D721Med (cell line): ENCODE measurements at regions not wholly inside any gene's neighbourhood (a gene's known extent, or its start where the extent isn't known, plus 50 kb on each side); places are given as distances from the start of the nearest gene placed in this dataset.

ENCODE experiments used
- DNase-seq: peaks from one replicate; pipeline ENCODE4 v3.0.0; 2011; ENCODE audit warnings: low spot score; ENCODE audit not compliant: insufficient read length
- FAIRE-seq: peaks from 2 replicates; lab custom pipeline; 2011; peaks lifted over from hg19 to GRCh38; lab: Jason Lieb, UNC
- TF ChIP-seq, protein P1 (sequence below): IDR thresholded peaks from 2 replicates; pipeline ENCODE4 v1.5.1; 2012; ENCODE audit warnings: mild to moderate bottlenecking, control low read depth; ENCODE audit not compliant: insufficient read depth; ENCODE audit errors: missing control alignments

- FAIRE-seq (no peak), DNase-seq (no peak)
- TF ChIP-seq, protein P1, sequence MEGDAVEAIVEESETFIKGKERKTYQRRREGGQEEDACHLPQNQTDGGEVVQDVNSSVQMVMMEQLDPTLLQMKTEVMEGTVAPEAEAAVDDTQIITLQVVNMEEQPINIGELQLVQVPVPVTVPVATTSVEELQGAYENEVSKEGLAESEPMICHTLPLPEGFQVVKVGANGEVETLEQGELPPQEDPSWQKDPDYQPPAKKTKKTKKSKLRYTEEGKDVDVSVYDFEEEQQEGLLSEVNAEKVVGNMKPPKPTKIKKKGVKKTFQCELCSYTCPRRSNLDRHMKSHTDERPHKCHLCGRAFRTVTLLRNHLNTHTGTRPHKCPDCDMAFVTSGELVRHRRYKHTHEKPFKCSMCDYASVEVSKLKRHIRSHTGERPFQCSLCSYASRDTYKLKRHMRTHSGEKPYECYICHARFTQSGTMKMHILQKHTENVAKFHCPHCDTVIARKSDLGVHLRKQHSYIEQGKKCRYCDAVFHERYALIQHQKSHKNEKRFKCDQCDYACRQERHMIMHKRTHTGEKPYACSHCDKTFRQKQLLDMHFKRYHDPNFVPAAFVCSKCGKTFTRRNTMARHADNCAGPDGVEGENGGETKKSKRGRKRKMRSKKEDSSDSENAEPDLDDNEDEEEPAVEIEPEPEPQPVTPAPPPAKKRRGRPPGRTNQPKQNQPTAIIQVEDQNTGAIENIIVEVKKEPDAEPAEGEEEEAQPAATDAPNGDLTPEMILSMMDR = no peak
Observed at GRCh38 chr1:4531842-4532241, 122.6 kb upstream of the AJAP1 start.

DNA sequence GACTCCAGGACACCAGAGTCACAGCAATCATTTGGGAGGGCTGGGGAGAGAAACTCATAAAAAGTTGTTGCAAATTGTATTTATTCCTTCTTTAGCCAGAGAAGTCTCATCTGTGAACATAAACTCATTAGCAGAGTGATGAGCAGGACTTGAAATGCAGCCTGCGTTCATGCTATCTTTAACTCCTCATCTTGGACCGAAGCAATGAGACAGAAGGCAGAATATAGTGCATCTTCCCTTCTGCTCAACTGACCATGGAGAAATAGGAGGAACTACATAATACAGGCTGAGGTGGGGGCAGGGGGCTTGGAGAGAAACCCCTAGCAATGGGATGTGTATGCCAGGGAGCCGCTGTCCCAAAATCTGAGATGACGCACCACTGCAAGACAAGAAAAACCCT lies 121.8 kb upstream of the AJAP1 start:
- FAIRE-seq (no peak), DNase-seq (no peak)
- TF ChIP-seq, protein P1 = no peak

DNA sequence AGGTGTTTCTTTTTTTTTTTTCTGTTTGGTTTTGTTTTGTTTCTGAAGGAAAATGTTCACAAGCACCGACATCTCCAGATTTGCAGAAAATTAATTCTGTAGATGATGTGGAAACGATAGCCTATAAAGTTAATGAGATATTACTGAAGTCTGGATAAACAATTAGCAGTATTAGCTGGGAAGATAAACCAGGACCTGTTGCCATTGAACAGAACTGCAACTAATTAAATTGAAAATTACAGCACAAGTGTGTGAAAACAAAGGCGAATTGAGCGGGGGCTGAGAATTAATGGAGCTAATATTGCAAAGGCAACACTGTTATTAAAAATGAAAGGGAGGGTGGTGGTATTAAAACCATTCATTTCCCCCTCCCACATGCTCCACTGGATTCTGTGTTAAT lies 107.5 kb upstream of the AJAP1 start:
- DNase-seq = no peak
- FAIRE-seq = no peak
- TF ChIP-seq, protein P1 = no peak

DNA sequence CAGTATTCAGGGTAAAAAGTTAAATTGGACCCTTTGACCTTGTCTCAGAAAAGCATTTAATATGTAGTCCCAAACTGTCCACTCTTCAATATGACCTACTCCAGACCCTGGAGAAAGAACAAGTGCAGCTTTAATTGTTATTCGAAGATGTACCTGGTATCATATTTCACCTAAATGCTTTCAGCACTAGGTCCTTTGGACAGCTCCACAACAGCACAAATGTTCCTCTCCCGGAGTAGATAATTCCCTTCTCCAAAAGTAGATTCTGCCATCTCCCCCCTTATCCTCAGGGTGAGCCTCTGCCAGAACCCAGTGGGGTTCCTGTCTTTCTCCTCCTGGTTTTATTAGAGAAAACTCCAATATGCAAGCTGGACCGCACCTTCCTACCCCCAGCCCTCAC lies 104.5 kb upstream of the AJAP1 start:
- no peak for DNase-seq
- TF ChIP-seq, protein P1 = no peak
- no peak for FAIRE-seq

GRCh38 chr1:4550941-4551340 lies 103.5 kb upstream of the AJAP1 start:
- no peak for FAIRE-seq
- no peak for DNase-seq
- TF ChIP-seq, protein P1 = no peak

- DNase-seq (no peak), FAIRE-seq (no peak)
- TF ChIP-seq, protein P1 = no peak
Observed at GRCh38 chr1:4551706-4552105, 102.7 kb upstream of the AJAP1 start.

DNA sequence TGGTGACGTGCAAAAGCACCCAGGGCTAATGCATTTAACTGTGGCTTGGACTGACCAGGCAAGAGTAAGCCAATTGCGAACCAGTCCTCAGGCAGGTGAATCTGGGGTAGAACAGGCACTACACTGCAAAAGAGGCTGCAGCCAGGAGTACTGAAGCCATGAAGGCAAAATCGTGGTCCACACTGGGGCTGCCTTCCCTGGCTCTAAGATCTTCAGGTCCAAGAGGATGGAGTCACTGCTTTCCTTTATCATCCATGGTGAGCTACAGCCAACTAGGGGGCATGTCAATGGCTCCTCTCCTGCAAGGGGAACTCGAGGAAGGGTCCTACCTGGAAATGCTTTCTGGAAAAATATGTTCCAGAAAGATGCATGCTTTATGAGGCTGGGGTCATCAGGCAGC lies 100.6 kb upstream of the AJAP1 start:
- FAIRE-seq (no peak), DNase-seq (no peak)
- TF ChIP-seq, protein P1 = no peak
